Prostate gland (tissue), 2 donors: ENCODE measurements at regions not wholly inside any gene's neighbourhood (a gene's known extent, or its start where the extent isn't known, plus 50 kb on each side); places are given as distances from the start of the nearest gene placed in this dataset.

Experiments used
- POLR2A ChIP-seq: fragments of 450-650 bp; IDR thresholded peaks from one replicate; pipeline ENCODE4 v1.6.1; 2016; ENCODE audit warnings: antibody characterized with exemption, mild to moderate bottlenecking
- POLR2AphosphoS5 ChIP-seq: sonication (generic); formaldehyde crosslinking; IDR thresholded peaks from one replicate; pipeline ENCODE4 v1.6.1; 2017; ENCODE audit warnings: antibody characterized with exemption
- TF ChIP-seq, protein P1 (sequence below), 4 experiments: fragments of 200-600 bp in 2 of 4; fragments of 450-650 bp in 2 of 4; sonication (generic) in 2 of 4; IDR thresholded peaks; 1 replicate in 3 of 4; 2 replicates in 1 of 4; pipeline ENCODE4 v1.5.1; 2016 to 2019; ENCODE audit warnings: antibody characterized with exemption in 4 of 4, mild to moderate bottlenecking in 2 of 4, moderate library complexity in 2 of 4

DNA sequence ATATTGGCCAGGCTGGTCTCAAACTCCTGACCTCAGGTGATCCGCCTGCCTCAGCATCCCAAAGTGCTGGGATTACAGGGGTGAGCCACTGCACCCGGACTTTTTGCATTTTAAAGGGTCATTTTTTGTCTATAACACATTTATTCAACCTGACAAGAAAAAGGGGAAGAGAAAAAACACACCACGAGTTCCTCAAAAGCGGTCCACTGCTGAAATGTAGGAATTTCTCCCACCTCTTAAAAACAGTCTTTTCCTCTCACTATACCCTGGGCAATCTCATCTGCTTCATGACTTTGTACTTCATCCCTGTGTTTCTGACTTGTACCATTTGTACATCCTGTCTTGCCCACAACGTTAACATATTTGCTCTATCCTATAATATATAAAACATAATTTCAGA, 413.3 kb upstream of the PTBP2 start:
- TF ChIP-seq, protein P1, sequence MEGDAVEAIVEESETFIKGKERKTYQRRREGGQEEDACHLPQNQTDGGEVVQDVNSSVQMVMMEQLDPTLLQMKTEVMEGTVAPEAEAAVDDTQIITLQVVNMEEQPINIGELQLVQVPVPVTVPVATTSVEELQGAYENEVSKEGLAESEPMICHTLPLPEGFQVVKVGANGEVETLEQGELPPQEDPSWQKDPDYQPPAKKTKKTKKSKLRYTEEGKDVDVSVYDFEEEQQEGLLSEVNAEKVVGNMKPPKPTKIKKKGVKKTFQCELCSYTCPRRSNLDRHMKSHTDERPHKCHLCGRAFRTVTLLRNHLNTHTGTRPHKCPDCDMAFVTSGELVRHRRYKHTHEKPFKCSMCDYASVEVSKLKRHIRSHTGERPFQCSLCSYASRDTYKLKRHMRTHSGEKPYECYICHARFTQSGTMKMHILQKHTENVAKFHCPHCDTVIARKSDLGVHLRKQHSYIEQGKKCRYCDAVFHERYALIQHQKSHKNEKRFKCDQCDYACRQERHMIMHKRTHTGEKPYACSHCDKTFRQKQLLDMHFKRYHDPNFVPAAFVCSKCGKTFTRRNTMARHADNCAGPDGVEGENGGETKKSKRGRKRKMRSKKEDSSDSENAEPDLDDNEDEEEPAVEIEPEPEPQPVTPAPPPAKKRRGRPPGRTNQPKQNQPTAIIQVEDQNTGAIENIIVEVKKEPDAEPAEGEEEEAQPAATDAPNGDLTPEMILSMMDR (IDR thresholded peaks at IDR 0.05) = no peak
- no peak for TF ChIP-seq POLR2AphosphoS5
- TF ChIP-seq POLR2A = no peak
